PFSK-1 (cell line): ENCODE measurements at regions not wholly inside any gene's neighbourhood (a gene's known extent, or its start where the extent isn't known, plus 50 kb on each side); places are given as distances from the start of the nearest gene placed in this dataset.

Experiments
- FOXP2 ChIP-seq: optimal IDR thresholded peaks from 2 replicates; pipeline ENCODE3; 2011; ENCODE audit warnings: borderline replicate concordance, control low read depth, inconsistent platforms; ENCODE audit not compliant: insufficient read depth; ENCODE audit errors: extremely low read length, extremely low read depth
- POLR2AphosphoS5 ChIP-seq: IDR thresholded peaks from 2 replicates; pipeline ENCODE4 v1.6.1; 2012; ENCODE audit warnings: low read depth, mild to moderate bottlenecking, control low read depth, low read length, moderate library complexity
- SIN3A ChIP-seq: IDR thresholded peaks from 2 replicates; pipeline ENCODE4 v1.6.1; 2012; ENCODE audit warnings: mild to moderate bottlenecking, low read length, moderate library complexity, borderline replicate concordance; ENCODE audit not compliant: insufficient read depth
- TAF1 ChIP-seq: IDR thresholded peaks from 2 replicates; pipeline ENCODE4 v1.6.1; 2012; ENCODE audit warnings: low read length, control low read depth, borderline replicate concordance; ENCODE audit not compliant: insufficient read depth
- TF ChIP-seq, protein P1 (sequence below), 2 experiments: IDR thresholded peaks; 2 replicates each; pipeline versions ENCODE4 v1.6.1 to v1.8.0; 2011 to 2012; ENCODE audit warnings: low read depth in 2 of 2, low read length in 2 of 2, control low read depth in 1 of 2, inconsistent platforms in 1 of 2, mild to moderate bottlenecking in 1 of 2, moderate library complexity in 1 of 2; ENCODE audit not compliant: insufficient read depth in 1 of 2

DNA sequence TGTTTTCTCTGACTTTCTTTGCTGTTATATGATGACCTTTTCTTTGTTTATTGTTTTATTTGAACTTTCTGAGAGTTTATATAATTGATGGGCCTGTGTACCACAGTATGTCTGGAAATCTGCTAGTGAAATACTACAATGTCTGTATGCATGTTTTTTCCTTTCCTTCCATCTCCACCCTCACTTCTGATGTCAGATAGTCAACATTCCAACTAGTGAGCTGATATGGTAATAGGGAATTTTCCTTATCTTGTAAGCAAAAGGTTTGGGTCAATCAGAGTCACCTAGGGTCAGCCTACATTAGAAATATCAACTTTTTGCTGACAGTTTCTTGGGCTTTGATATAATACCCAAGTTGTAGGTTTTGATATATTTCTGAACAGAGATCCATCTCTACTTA lies 103.2 kb downstream of the MAT2B start:
- TF ChIP-seq POLR2AphosphoS5 (no peak), SIN3A (no peak), FOXP2 (no peak), TAF1 (no peak)
- TF ChIP-seq, protein P1, sequence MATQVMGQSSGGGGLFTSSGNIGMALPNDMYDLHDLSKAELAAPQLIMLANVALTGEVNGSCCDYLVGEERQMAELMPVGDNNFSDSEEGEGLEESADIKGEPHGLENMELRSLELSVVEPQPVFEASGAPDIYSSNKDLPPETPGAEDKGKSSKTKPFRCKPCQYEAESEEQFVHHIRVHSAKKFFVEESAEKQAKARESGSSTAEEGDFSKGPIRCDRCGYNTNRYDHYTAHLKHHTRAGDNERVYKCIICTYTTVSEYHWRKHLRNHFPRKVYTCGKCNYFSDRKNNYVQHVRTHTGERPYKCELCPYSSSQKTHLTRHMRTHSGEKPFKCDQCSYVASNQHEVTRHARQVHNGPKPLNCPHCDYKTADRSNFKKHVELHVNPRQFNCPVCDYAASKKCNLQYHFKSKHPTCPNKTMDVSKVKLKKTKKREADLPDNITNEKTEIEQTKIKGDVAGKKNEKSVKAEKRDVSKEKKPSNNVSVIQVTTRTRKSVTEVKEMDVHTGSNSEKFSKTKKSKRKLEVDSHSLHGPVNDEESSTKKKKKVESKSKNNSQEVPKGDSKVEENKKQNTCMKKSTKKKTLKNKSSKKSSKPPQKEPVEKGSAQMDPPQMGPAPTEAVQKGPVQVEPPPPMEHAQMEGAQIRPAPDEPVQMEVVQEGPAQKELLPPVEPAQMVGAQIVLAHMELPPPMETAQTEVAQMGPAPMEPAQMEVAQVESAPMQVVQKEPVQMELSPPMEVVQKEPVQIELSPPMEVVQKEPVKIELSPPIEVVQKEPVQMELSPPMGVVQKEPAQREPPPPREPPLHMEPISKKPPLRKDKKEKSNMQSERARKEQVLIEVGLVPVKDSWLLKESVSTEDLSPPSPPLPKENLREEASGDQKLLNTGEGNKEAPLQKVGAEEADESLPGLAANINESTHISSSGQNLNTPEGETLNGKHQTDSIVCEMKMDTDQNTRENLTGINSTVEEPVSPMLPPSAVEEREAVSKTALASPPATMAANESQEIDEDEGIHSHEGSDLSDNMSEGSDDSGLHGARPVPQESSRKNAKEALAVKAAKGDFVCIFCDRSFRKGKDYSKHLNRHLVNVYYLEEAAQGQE (IDR thresholded peaks at IDR 0.05; ENCODE audit: insufficient read depth in 1 of 2, low read depth in 2 of 2, low read length in 2 of 2) = no peak

DNA sequence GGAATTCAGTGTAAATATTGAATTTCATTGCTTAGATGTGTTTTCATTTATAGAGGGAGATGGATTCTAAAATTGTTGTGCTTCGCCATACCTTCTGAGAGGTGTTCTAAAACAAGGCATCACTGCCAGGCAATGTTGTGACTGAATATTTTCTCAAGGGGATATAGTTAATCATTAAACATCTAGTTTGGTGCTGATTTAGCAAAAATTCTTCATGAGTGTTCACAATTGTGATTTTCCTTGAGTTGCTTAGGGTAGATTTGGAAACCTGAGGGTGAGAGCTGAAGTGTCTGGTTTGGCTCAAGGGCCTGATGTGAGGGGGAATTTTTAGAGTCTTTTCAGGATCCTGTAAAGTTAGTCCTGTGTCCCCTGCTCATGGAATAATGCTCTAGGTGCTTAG lies 104.5 kb downstream of the MAT2B start:
- TF ChIP-seq TAF1 (no peak), FOXP2 (no peak), POLR2AphosphoS5 (no peak), SIN3A (no peak)
- TF ChIP-seq, protein P1 (IDR thresholded peaks at IDR 0.05; ENCODE audit: insufficient read depth in 1 of 2, low read depth in 2 of 2, low read length in 2 of 2) = no peak

DNA sequence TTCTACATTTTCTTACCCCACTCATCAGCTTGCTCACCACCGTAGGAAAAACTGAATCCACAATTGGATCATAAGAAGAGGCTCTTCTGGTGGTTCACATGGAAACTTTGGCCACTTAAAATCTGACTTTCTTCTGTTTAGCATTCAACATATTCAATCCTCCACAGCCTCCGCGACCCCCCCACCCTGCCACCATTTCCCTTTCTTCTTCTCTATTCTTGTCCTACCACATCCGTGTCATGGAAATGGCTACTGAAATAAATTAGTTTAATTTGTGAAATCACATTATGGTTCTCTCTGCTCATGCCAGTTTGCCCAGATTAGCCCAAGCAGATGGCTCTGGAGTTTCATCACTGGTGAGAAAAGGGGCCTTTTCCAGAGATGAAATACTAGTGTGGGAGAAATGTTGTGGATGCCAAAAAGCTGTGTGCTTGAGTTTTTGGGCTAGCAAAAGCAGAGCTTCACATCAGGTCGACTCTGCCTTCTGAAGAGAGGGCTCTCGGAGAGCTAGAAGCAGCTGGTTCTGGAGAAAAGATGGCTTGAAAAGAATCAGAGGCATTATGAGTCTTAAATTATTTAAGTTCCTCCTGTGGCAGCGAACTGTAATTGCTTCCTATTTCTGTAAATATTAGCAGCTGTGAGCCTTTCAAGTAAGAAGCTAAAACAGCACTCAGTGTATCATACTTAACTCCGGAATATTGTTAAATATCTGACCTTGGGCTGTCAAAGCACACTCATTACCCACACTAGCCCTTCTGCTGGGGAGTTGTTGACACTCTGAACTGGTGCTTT lies 107.1 kb downstream of the MAT2B start:
- TF ChIP-seq, protein P1 (IDR thresholded peaks at IDR 0.05; ENCODE audit: insufficient read depth in 1 of 2, low read depth in 2 of 2, low read length in 2 of 2) = no peak
- TF ChIP-seq POLR2AphosphoS5 (no peak), FOXP2 (no peak), SIN3A (no peak)

DNA sequence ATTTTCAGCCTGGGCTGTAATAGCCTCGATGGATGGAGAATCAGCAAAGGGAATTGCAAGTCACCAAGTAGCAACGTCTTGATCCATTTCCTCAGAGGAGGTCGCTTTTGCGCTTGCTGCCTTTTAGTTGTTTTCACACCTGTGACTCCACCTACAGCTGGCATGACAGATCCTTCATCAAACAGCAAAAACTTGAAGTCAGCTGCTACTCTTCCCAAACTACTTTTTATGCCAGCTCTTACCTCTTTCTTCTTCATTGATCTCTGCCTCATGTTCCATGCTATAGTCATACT lies 107.7 kb downstream of the MAT2B start:
- TF ChIP-seq SIN3A = no peak
- TF ChIP-seq, protein P1 (IDR thresholded peaks at IDR 0.05; ENCODE audit: insufficient read depth in 1 of 2, low read depth in 2 of 2, low read length in 2 of 2) = no peak
- no peak for TF ChIP-seq POLR2AphosphoS5
- TF ChIP-seq TAF1 = no peak
- no peak for TF ChIP-seq FOXP2
